CD4-positive, alpha-beta T cell treated with Interleukin-2 at 100 ng/mL for 4 hours (primary cell): ENCODE measurements at regions not wholly inside any gene's neighbourhood (a gene's known extent, or its start where the extent isn't known, plus 50 kb on each side); places are given as distances from the start of the nearest gene placed in this dataset.

Experiments
- DNase-seq: peaks from one replicate; pipeline ENCODE4 v3.0.0-alpha.2; 2020; ENCODE audit warnings: low spot score

DNA sequence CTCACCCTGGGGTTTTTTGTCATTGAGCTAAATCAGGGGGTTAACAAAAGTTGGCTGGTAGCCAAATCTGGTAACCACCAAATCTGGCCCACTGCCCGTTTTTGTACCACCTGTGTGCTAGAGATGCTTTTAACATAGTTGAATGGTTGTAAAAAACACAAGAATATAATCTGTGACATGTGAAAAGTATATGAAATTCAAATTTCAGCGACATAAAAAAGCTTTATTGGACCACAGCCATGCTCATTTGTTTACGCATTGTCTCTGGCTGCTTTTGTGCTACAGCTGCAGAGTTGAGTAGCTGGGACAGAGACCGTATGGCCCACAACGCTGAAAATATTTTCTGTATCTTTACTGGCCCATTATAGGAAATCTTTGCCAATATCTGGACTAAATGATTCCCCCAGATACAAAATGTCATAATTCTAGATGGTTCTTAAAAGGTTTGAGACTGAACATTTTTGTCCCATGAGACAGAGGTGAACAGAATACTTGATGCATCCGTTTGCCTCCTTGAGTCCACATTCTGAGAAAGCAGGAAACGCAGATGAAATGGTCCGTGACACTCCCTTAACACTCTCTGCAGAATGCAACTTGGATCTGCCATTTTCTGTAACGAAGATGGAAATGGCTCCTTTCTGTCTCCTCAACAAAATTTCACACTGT is 120.9 kb upstream of the PDZRN3 start:
- no peak for DNase-seq

GRCh38 chr3:73743551-73743950 is 118.8 kb upstream of the PDZRN3 start:
- DNase-seq = no peak

- no peak for DNase-seq
These were observed 115.2 kb upstream of the PDZRN3 start for GRCh38 chr3:73739791-73740453.

DNA sequence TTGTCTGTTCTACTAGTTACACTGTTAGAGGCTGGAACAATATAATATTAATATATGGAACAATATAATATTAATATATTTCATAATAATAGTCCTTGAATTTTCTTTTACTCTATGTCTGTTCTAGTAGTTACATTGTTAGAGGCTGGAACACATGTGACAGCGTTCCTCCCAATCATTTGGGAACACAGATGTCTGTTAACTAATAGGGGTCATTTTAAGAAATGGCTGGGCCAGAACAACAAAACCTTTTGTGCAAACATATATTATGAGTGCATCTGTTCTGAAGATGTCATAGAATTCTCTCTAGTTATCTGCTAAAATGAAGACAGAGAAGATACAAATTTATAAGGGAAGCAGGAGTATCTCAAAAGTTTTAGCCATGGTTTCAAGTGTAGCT is 114.0 kb upstream of the PDZRN3 start:
- DNase-seq = no peak

DNA sequence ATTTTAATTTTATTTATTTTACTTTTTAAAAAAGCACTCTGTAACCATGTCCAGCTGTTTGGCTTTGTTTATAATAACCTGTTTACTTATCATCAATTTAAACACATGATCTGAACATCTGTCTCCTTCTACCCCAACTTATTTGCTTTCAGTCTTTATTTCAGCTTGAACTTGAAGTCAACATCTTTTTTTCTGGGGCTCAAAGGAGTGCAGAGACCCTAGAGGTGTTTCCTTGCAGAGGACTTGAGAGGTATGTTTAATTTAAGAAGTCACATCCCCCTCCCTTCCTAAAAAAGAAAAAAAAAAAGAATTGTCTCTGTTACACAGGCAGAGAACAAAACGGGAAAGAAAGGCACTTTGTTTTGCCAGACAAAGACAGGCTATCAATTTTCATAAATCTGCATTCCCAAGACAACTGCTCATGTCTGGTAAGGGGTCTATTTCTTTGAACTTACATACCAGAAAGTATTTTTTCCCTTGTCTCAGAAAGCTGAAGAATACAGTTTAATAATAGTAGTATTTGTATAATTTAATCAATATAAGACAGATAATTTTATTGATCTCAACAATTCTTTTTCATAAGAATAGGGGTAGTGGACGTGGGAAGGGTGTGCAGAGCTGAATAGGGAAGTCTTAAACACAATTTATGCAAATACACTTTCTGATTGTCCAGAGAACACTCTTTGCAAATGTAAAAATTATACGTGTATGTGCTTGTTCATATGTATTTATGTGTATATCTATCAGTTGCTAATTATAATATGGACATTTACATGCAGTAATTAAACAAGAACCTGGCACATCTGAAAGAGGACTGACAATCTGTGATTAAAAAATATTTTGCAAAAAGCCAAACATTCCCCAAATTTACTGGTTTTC is 109.7 kb upstream of the PDZRN3 start:
- DNase-seq = no peak

DNA sequence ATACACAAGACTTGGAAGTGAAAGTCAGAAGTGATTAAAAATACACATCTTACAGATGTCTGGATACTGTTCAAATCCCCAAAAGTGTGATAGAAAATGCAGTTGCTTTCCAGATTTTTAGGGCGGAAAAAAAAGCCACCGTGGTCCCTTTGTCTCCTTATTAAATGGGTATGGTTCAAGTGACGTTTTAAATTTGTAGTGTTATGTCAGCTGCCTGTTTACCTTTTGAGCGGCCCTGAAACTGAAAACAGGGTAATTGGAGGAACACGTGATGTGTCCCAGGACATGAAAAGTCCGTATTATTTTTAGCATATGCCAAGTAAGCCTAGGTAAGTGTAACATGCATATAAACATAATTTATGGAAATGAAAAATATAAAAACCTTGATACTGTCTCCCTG is 109.0 kb upstream of the PDZRN3 start:
- DNase-seq = no peak

- DNase-seq = no peak
These were observed 105.3 kb upstream of the PDZRN3 start for GRCh38 chr3:73729969-73730440.

GRCh38 chr3:73727854-73728253 is 103.1 kb upstream of the PDZRN3 start:
- DNase-seq = no peak

GRCh38 chr3:73727117-73727821 is 102.5 kb upstream of the PDZRN3 start:
- no peak for DNase-seq

GRCh38 chr3:73723596-73723995 is 98.9 kb upstream of the PDZRN3 start:
- no peak for DNase-seq

DNA sequence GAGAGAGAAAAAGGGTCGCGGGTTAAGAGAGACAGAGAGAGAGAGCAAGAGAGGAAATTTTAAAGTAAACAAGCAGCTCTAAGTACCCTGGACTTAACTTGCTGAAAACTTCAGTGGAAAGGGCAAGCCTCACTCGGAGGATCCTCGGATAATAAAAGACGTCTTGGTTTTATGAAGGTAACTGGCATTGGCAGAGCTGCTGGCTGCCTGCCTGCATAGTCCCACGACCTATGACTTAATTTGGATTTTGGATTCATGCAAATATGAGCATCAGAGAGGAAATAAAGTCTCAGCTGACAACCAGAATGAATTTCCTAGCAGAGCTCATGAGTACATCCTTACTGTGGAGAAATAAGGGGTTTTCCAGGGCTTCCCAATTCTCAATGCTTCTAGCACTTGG is 95.1 kb upstream of the PDZRN3 start:
- DNase-seq = no peak

DNA sequence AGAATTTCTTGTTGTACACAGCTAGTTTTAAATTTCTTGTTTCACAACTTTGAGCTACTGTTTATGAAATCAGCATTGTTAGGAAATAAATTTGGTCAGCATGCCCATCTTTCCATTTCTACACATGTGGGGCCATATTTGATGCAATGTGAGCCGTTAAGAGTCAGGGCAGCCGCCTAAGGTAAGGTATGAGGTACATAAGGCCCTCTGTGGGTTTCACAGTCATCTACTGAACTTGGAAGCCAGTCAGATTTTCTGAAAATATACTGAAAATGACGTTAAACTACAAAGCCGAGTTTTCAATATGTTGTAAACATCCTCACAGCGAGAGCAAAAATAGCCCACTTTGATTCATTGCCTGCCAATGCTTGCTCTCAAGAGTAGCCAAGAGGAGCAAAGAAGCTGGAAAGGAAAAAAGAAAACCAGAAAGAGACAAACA is 94.7 kb upstream of the PDZRN3 start:
- no peak for DNase-seq

GRCh38 chr3:73718326-73719110 is 93.8 kb upstream of the PDZRN3 start:
- DNase-seq = no peak

GRCh38 chr3:73716418-73716817 is 91.7 kb upstream of the PDZRN3 start:
- DNase-seq = no peak

DNA sequence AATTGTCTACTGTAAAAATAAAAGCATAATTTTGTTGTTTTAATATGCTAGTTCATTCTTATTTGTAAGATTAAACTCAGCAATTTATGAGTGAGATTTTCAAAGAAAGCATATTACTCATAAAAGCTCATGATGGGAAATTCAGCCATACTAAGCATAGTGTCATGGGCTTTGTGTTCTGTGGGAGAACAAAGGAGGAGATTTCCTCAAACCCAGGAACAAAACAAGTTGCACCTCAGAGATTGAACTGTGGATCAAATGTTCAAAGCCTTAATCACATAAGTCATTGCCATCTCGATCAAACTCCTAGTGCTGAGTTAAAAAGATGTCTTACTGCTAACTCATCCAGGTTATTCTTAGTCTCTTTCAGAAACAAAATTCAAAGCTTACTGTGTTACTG is 85.6 kb upstream of the PDZRN3 start:
- no peak for DNase-seq

- DNase-seq = no peak
These were observed 85.0 kb upstream of the PDZRN3 start for GRCh38 chr3:73709712-73710111.

DNA sequence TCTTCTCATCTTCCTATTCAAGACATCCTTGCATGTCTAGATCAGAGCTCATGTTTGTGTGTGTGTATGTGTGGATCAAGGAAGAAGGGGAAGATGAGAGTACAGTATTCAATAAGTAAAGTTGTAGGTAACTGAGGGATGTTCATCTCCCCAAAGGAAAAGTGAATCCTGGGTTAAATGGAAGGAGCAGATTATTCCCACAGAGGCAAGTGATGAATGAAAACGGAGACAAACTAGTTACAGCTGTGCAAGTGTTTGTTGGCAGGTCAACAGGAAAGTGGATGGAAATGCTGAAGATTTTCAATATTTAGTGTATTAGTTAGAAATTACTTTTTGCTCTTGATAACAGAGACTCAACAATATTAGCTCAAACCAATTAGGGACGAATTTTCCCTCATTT is 84.2 kb upstream of the PDZRN3 start:
- DNase-seq = no peak

DNA sequence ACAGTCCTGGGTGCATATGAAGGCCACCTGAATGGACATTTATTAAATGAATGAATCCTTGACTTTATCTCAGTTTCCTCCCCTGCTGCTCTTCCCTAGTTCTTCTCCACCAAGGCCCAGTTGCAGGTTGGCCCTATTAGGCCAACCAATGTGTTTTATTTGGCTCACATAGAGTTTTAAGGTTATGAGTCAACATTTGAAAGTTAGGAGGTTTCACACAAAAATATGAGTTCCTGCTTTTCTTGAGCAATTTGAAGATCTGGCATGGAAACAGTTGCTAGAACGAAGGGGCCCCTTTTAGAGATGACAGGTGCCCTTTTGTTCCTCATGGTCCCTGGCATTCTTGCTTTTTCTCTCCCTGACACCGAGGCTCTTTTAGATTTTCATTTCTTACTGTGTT is 83.0 kb upstream of the PDZRN3 start:
- DNase-seq = no peak

DNA sequence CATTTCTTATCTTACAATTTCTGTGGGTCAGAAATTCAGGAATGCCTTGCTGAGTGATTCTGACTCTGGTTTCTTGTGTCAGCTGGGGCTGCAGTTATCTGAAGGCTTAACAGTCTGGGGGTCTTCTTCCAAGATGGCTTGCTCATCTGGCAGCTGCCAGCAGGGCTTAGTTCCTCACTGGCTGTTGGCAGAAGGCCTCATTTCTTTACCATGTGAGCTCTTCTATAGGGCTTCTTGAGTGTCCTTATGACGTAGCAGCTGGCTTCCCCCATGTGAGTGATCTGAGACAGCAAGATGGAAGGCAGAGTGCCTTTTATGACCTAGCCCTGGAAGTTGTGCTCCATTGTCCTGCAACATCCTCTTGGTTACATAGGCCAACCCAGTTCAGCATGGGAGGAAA is 82.0 kb upstream of the PDZRN3 start:
- no peak for DNase-seq

DNA sequence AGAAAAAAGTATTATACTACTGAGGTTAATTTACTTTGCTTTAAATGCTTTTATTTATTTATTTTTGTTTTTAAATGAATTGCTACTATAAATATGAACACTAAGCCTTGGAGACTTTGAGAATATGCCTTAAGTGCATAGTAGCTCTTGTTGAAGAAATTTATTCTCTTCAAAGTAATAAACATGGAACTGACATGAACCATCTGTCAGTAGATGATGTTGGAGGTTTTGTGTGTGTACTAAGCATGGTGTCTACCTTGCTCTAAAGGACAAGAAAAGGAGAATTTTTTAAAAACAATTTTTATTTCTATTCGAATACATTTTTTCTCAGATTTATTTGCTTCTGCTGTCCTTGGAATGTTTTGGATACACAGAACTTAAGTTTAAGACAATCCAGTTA is 81.1 kb upstream of the PDZRN3 start:
- no peak for DNase-seq

GRCh38 chr3:73699327-73699726 is 74.6 kb upstream of the PDZRN3 start:
- DNase-seq = no peak
